Cardiac muscle cell (in vitro differentiated cells and primary cell): ENCODE measurements at regions not wholly inside any gene's neighbourhood (a gene's known extent, or its start where the extent isn't known, plus 50 kb on each side); places are given as distances from the start of the nearest gene placed in this dataset.
"Not testable (repeated sequence)": the region's sequence is repeated elsewhere in the genome, so short reads cannot be mapped to it uniquely, and the experiment has no call there.

Experiments used
- DNase-seq, 2 donors: peaks; one replicate each; pipeline versions ENCODE4 v3.0.0 to v3.0.0-alpha.2; 2010 to 2017; ENCODE audit warnings: low read depth in 1 of 2, low spot score in 1 of 2
- H3K27ac ChIP-seq: fragments of 200-600 bp; sonication (generic); 2 replicates; pipeline ENCODE4 v1.5.1; 2016
- H3K27me3 ChIP-seq: fragments of 200-600 bp; sonication (generic); 2 replicates; pipeline ENCODE4 v1.6.0; 2016; ENCODE audit warnings: control low read depth
- H3K36me3 ChIP-seq: fragments of 200-600 bp; sonication (generic); 2 replicates; pipeline ENCODE4 v1.5.1; 2016; ENCODE audit warnings: control low read depth
- H3K4me1 ChIP-seq: fragments of 200-600 bp; sonication (generic); 2 replicates; pipeline ENCODE4 v1.8.1; 2017; ENCODE audit warnings: low read depth, mild to moderate bottlenecking, mixed run types
- H3K4me3 ChIP-seq: fragments of 200-600 bp; sonication (generic); 2 replicates; pipeline ENCODE4 v1.5.1; 2016; ENCODE audit warnings: mild to moderate bottlenecking
- H3K9me3 ChIP-seq: fragments of 200-600 bp; sonication (generic); 2 replicates; pipeline ENCODE4 v1.5.1; 2017; ENCODE audit warnings: low read depth, mild to moderate bottlenecking, control low read depth
- CTCF ChIP-seq: IDR thresholded peaks from 2 replicates; pipeline ENCODE4 v1.5.1; 2012; ENCODE audit warnings: low read depth, mild to moderate bottlenecking, low read length

GRCh38 chr16:65739518-65739917 lies 617.7 kb upstream of the CDH11 start:
- H3K27me3 ChIP-seq: no peaks in the 10 kb centered on the region
- no peak for TF ChIP-seq CTCF
- H3K36me3 ChIP-seq: no peaks in the 10 kb centered on the region
- peaks cover 24% of the 10 kb centered on the region for H3K4me1 ChIP-seq
- no peak overlapping the region for H3K27ac ChIP-seq
- H3K4me3 ChIP-seq: no peak overlapping the region
- DNase-seq: no peak
- no peaks in the 10 kb centered on the region for H3K9me3 ChIP-seq

GRCh38 chr16:65737831-65738230 lies 616.0 kb upstream of the CDH11 start:
- Histone ChIP-seq H3K27me3 (no peaks in the 10 kb centered on the region), H3K4me3 (no peak overlapping the region), H3K27ac (peak overlapping the region; percentile 10), H3K36me3 (no peaks in the 10 kb centered on the region), H3K4me1 (peaks cover 24% of the 10 kb centered on the region), H3K9me3 (no peaks in the 10 kb centered on the region)
- TF ChIP-seq CTCF: peak; percentile 15
- DNase-seq: peak; percentile 25 to 83

- peaks cover 24% of the 10 kb centered on the region for H3K4me1 ChIP-seq
- H3K4me3 ChIP-seq, H3K27ac ChIP-seq, H3K36me3 ChIP-seq, H3K27me3 ChIP-seq, H3K9me3 ChIP-seq, DNase-seq: not testable (repeated sequence)
Observed at GRCh38 chr16:65735615-65736014, 613.8 kb upstream of the CDH11 start.

GRCh38 chr16:65733721-65734120 lies 611.9 kb upstream of the CDH11 start:
- no peak overlapping the region for H3K4me3 ChIP-seq
- H3K27me3 ChIP-seq: no peaks in the 10 kb centered on the region
- H3K36me3 ChIP-seq: no peaks in the 10 kb centered on the region
- no peaks in the 10 kb centered on the region for H3K9me3 ChIP-seq
- no peak for DNase-seq
- H3K27ac ChIP-seq: no peak overlapping the region
- peaks cover 27% of the 10 kb centered on the region for H3K4me1 ChIP-seq
- TF ChIP-seq CTCF: no peak

GRCh38 chr16:65731833-65732232 lies 610.0 kb upstream of the CDH11 start:
- peaks cover 19% of the 10 kb centered on the region for H3K4me1 ChIP-seq
- no peaks in the 10 kb centered on the region for H3K9me3 ChIP-seq
- no peak overlapping the region for H3K4me3 ChIP-seq
- H3K27me3 ChIP-seq: no peaks in the 10 kb centered on the region
- H3K27ac ChIP-seq: no peak overlapping the region
- no peak for TF ChIP-seq CTCF
- no peaks in the 10 kb centered on the region for H3K36me3 ChIP-seq
- DNase-seq: no peak

- H3K9me3 ChIP-seq: no peaks in the 10 kb centered on the region
- no peak overlapping the region for H3K27ac ChIP-seq
- H3K36me3 ChIP-seq: no peaks in the 10 kb centered on the region
- no peak for TF ChIP-seq CTCF
- H3K4me1 ChIP-seq: peaks cover 14% of the 10 kb centered on the region
- H3K4me3 ChIP-seq: no peak overlapping the region
- no peaks in the 10 kb centered on the region for H3K27me3 ChIP-seq
- peak in 1 of 2 donors; percentile 23 for DNase-seq
Observed at GRCh38 chr16:65728652-65729051, 606.8 kb upstream of the CDH11 start.
